ENCODE measurements at regions not wholly inside any gene's neighbourhood (a gene's known extent, or its start where the extent isn't known, plus 50 kb on each side); places are given as distances from the start of the nearest gene placed in this dataset.

DNA sequence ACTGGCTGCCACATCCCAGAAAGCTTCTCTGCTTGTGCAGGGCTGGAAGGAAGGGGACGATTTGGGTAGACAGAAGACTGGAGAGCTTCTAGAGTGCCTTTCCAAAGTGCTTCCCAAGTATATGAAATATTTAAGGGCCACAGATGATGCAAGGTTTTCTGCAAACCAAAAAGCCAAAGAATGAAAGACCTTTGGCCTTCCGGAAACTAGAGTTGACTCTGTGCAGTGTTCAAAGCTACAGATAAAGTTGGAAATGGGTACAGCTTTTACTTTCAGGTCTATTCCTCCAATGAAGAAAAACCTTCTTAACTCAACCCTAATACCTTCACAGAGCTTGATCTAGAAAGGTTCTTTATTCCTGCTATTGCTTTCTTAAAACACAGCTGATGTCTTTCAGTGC is 253.0 kb upstream of the KLHL29 start:
- TF ChIP-seq CTCF (IDR thresholded peaks at IDR 0.05) = no peak
- TF ChIP-seq POLR2AphosphoS5 (IDR thresholded peaks at IDR 0.05; ENCODE audit: low read depth, low read length) = no peak
- no peak for TF ChIP-seq TCF7L2 (IDR thresholded peaks at IDR 0.05; ENCODE audit: low read depth, low read length)
- TF ChIP-seq, protein P1, sequence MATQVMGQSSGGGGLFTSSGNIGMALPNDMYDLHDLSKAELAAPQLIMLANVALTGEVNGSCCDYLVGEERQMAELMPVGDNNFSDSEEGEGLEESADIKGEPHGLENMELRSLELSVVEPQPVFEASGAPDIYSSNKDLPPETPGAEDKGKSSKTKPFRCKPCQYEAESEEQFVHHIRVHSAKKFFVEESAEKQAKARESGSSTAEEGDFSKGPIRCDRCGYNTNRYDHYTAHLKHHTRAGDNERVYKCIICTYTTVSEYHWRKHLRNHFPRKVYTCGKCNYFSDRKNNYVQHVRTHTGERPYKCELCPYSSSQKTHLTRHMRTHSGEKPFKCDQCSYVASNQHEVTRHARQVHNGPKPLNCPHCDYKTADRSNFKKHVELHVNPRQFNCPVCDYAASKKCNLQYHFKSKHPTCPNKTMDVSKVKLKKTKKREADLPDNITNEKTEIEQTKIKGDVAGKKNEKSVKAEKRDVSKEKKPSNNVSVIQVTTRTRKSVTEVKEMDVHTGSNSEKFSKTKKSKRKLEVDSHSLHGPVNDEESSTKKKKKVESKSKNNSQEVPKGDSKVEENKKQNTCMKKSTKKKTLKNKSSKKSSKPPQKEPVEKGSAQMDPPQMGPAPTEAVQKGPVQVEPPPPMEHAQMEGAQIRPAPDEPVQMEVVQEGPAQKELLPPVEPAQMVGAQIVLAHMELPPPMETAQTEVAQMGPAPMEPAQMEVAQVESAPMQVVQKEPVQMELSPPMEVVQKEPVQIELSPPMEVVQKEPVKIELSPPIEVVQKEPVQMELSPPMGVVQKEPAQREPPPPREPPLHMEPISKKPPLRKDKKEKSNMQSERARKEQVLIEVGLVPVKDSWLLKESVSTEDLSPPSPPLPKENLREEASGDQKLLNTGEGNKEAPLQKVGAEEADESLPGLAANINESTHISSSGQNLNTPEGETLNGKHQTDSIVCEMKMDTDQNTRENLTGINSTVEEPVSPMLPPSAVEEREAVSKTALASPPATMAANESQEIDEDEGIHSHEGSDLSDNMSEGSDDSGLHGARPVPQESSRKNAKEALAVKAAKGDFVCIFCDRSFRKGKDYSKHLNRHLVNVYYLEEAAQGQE (IDR thresholded peaks at IDR 0.05; ENCODE audit: insufficient read depth in 1 of 2, low read depth in 2 of 2, low read length in 1 of 2) = no peak
- no peak for TF ChIP-seq SIN3A (IDR thresholded peaks at IDR 0.05; ENCODE audit: borderline replicate concordance, insufficient read depth, low read depth, low read length)

All from Panc1 (cell line).